ENCODE measurements at regions not wholly inside any gene's neighbourhood (a gene's known extent, or its start where the extent isn't known, plus 50 kb on each side); places are given as distances from the start of the nearest gene placed in this dataset.
A peak's percentile ranks its signal among the peaks of the same experiment; 100 is the strongest.

DNA sequence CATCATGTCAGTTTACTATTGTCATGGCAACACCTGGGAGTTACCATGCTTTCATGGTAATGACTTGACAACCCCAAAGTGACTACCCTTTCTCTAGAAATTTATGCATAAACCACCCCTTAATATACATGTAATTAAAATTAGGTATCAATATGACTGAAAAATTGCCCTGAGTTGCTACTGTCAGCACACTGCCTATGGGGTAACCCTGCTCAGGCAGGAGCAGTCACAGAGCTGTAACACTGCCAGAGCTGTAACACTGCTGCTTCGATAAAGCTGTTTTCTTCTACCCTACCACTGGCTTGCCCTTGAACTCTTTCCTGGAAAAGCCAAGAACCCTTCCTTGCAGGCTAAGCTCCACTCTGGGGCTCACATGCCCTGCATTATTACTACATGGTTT lies 95.5 kb upstream of the SYT4 start:
- Histone ChIP-seq H3K4me1 (no peaks in the 10 kb centered on the region), H3K4me2 (no peak overlapping the region), H3K27me3 (no peaks in the 10 kb centered on the region), H3K36me3 (no peaks in the 10 kb centered on the region), H3K9me3 (ENCODE audit: low read depth) (no peaks in the 10 kb centered on the region), H3K27ac (no peak overlapping the region), H2AFZ (replicated peaks) (no peak overlapping the region), H3F3A (ENCODE audit: low read depth) (no peaks in the 10 kb centered on the region), H4K20me1 (ENCODE audit: low read depth) (no peaks in the 10 kb centered on the region), H3K4me3 (no peak overlapping the region), H3K9ac (no peak overlapping the region), H3K79me2 (ENCODE audit: low read depth) (no peaks in the 10 kb centered on the region)
- H3K4me1 Mint-ChIP-seq = no peaks in the 10 kb centered on the region
- H3K9me3 Mint-ChIP-seq = no peaks in the 10 kb centered on the region
- H3K27me3 Mint-ChIP-seq (ENCODE audit: insufficient read depth, low read depth) = peaks cover 5% of the 10 kb centered on the region
- no peaks in the 10 kb centered on the region for H3K36me3 Mint-ChIP-seq
- no peak for DNase-seq (ENCODE audit: low spot score)
- TF ChIP-seq EZH2phosphoT487 (IDR thresholded peaks at IDR 0.05) (no peak), EZH2 (IDR thresholded peaks at IDR 0.05) (no peak)
- TF ChIP-seq, protein P1, sequence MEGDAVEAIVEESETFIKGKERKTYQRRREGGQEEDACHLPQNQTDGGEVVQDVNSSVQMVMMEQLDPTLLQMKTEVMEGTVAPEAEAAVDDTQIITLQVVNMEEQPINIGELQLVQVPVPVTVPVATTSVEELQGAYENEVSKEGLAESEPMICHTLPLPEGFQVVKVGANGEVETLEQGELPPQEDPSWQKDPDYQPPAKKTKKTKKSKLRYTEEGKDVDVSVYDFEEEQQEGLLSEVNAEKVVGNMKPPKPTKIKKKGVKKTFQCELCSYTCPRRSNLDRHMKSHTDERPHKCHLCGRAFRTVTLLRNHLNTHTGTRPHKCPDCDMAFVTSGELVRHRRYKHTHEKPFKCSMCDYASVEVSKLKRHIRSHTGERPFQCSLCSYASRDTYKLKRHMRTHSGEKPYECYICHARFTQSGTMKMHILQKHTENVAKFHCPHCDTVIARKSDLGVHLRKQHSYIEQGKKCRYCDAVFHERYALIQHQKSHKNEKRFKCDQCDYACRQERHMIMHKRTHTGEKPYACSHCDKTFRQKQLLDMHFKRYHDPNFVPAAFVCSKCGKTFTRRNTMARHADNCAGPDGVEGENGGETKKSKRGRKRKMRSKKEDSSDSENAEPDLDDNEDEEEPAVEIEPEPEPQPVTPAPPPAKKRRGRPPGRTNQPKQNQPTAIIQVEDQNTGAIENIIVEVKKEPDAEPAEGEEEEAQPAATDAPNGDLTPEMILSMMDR (IDR thresholded peaks at IDR 0.05) = no peak
- H3K4me3 Mint-ChIP-seq = no peak overlapping the region
- no peak overlapping the region for H3K27ac Mint-ChIP-seq

DNA sequence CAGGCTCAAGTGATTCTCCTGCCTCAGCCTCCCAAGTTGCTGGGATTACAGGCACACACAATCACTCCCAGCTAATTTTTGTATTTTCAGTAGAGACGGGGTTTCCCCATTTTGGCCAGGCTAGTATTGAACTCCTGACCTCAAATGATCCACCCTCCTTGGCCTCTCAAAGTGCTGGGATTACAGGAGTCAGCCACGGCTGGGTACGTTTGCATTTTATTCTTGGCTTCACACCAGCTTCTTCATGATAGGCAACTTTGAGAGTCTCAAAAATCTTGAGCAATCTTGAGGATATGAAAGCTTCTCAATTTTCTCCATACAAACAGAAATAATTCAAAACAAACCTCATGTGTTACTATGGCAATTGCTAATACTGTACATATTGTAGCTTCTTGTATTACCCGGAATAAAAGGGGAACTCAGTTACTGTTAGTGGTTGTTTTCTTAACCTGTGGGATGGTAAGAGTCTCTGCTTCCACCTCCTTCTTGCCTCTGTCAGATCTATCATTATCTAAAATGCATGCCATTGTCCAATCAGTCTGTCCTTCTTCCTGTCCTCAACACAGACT lies 102.9 kb upstream of the SYT4 start:
- DNase-seq (ENCODE audit: low spot score) = no peak
- Mint-ChIP-seq H3K4me3 (no peak overlapping the region), H3K9me3 (no peaks in the 10 kb centered on the region), H3K4me1 (no peaks in the 10 kb centered on the region), H3K27me3 (ENCODE audit: insufficient read depth, low read depth) (no peaks in the 10 kb centered on the region), H3K36me3 (no peaks in the 10 kb centered on the region), H3K27ac (no peak overlapping the region)
- Histone ChIP-seq H3K9me3 (ENCODE audit: low read depth) (no peaks in the 10 kb centered on the region), H3F3A (ENCODE audit: low read depth) (no peaks in the 10 kb centered on the region), H3K27me3 (no peaks in the 10 kb centered on the region), H4K20me1 (ENCODE audit: low read depth) (no peaks in the 10 kb centered on the region), H3K4me2 (no peak overlapping the region), H3K9ac (no peak overlapping the region), H2AFZ (replicated peaks) (no peak overlapping the region), H3K4me1 (no peaks in the 10 kb centered on the region), H3K36me3 (no peaks in the 10 kb centered on the region), H3K79me2 (ENCODE audit: low read depth) (no peaks in the 10 kb centered on the region), H3K4me3 (no peak overlapping the region), H3K27ac (no peak overlapping the region)
- TF ChIP-seq EZH2phosphoT487 (IDR thresholded peaks at IDR 0.05) = no peak

DNA sequence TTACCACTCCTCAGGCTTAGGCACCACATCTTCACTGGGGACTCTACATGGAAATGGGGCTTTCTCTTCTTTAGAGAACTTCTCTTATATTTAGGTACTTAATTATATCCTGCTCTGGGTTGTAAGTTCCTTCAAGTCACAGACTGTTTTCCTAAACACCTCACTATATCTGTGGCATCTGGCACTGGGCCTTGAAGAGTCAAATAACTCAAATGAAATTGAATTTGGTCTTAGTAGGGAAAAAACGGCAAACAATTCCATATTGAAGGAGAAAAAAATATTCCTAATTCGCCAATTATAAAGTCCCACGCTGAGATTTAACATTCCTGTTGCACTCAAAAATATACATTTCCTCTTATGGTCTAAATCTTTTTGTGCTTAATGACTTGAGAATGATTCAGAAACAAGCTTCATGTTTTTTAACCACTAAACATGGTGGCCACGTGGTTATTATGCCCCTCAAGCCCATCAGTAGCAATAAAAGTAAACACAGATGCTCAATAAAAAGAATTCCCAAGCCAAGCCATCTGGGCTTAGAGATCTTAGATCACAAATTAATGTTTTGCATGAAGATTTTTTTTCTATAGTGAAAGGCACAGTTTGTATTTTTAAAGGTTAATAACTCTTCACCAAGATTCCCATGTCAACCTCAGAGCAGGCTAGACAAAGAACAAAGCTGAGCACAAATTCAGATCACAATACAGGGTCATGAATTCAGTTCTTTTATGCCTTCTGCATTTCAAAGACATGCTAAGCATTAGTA lies 105.5 kb upstream of the SYT4 start:
- Histone ChIP-seq H3K79me2 (ENCODE audit: low read depth) (no peaks in the 10 kb centered on the region), H3K9me3 (ENCODE audit: low read depth) (no peaks in the 10 kb centered on the region), H2AFZ (replicated peaks) (no peak overlapping the region), H3K9ac (no peak overlapping the region), H3K4me1 (no peaks in the 10 kb centered on the region), H3K36me3 (no peaks in the 10 kb centered on the region), H3K27ac (no peak overlapping the region), H3K4me3 (no peak overlapping the region), H3F3A (ENCODE audit: low read depth) (no peaks in the 10 kb centered on the region), H4K20me1 (ENCODE audit: low read depth) (no peaks in the 10 kb centered on the region), H3K27me3 (no peaks in the 10 kb centered on the region), H3K4me2 (no peak overlapping the region)
- no peak overlapping the region for H3K27ac Mint-ChIP-seq
- no peaks in the 10 kb centered on the region for H3K9me3 Mint-ChIP-seq
- TF ChIP-seq, protein P1 (IDR thresholded peaks at IDR 0.05) = no peak
- TF ChIP-seq EZH2 (IDR thresholded peaks at IDR 0.05) (no peak), EZH2phosphoT487 (IDR thresholded peaks at IDR 0.05) (no peak)
- no peak for DNase-seq (ENCODE audit: low spot score)
- peaks cover 2% of the 10 kb centered on the region for H3K4me1 Mint-ChIP-seq
- no peaks in the 10 kb centered on the region for H3K27me3 Mint-ChIP-seq (ENCODE audit: insufficient read depth, low read depth)
- no peaks in the 10 kb centered on the region for H3K36me3 Mint-ChIP-seq
- no peak overlapping the region for H3K4me3 Mint-ChIP-seq

DNA sequence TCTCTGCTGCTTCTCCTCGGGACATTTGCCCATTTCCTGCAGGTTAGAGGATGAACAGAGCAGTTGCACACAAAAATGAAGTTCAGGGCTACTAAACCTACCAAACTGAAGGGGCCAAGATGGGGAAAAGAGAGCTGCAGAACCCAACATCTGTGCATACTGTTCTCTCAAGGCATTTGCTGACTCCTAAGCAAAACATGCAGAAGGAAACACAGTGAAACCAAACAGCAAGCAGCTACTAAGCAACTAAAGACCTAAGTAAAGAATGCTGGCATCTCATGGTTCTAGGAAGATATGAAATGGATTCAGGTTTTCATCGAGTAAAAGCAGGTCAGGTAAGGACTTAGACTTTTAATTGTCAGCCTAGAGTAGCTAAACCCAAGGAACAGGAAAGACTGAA lies 111.9 kb upstream of the SYT4 start:
- no peak overlapping the region for H3K27ac ChIP-seq
- H3K27me3 Mint-ChIP-seq (ENCODE audit: insufficient read depth, low read depth) = no peaks in the 10 kb centered on the region

More for the DNA sequence above, 111.9 kb upstream of the SYT4 start:
- H3K4me2 ChIP-seq = no peak overlapping the region
- no peaks in the 10 kb centered on the region for H3K36me3 ChIP-seq
- no peaks in the 10 kb centered on the region for H3F3A ChIP-seq (ENCODE audit: low read depth)
- Mint-ChIP-seq H3K4me3 (no peak overlapping the region), H3K4me1 (peaks cover 18% of the 10 kb centered on the region), H3K27ac (no peak overlapping the region), H3K9me3 (no peaks in the 10 kb centered on the region), H3K36me3 (no peaks in the 10 kb centered on the region)
- no peak for DNase-seq (ENCODE audit: low spot score)
- TF ChIP-seq, protein P1 (IDR thresholded peaks at IDR 0.05) = no peak
- TF ChIP-seq EZH2 (IDR thresholded peaks at IDR 0.05) (no peak), EZH2phosphoT487 (IDR thresholded peaks at IDR 0.05) (no peak)
- peak overlapping the region; percentile 59 for H2AFZ ChIP-seq (replicated peaks)
- no peaks in the 10 kb centered on the region for H3K27me3 ChIP-seq
- no peaks in the 10 kb centered on the region for H3K79me2 ChIP-seq (ENCODE audit: low read depth)
- H3K9ac ChIP-seq = no peak overlapping the region
- no peaks in the 10 kb centered on the region for H3K9me3 ChIP-seq (ENCODE audit: low read depth)
- no peaks in the 10 kb centered on the region for H4K20me1 ChIP-seq (ENCODE audit: low read depth)
- H3K4me3 ChIP-seq = no peak overlapping the region
- H3K4me1 ChIP-seq = no peaks in the 10 kb centered on the region

Data from neural progenitor cell (in vitro differentiated cells).